ENCODE measurements at regions not wholly inside any gene's neighbourhood (a gene's known extent, or its start where the extent isn't known, plus 50 kb on each side); places are given as distances from the start of the nearest gene placed in this dataset.

- no peak for DNase-seq
Observed at GRCh38 chr11:32318071-32319055, 117.0 kb downstream of the WT1 start.

- no peak for DNase-seq
Observed at GRCh38 chr11:32323814-32324130, 111.6 kb downstream of the WT1 start.

GRCh38 chr11:32325187-32325586, 110.2 kb downstream of the WT1 start:
- DNase-seq: no peak

- DNase-seq: no peak
Observed at GRCh38 chr11:32325725-32326124, 109.6 kb downstream of the WT1 start.

GRCh38 chr11:32326522-32326921, 108.8 kb downstream of the WT1 start:
- DNase-seq: no peak

GRCh38 chr11:32328392-32328791, 106.9 kb downstream of the WT1 start:
- no peak for DNase-seq

- DNase-seq: no peak
Observed at GRCh38 chr11:32331098-32331497, 104.2 kb downstream of the WT1 start.

- no peak for DNase-seq
Observed at GRCh38 chr11:32331792-32332191, 103.5 kb downstream of the WT1 start.

- no peak for DNase-seq
Observed at GRCh38 chr11:32332990-32333319, 102.4 kb downstream of the WT1 start.

- DNase-seq: peak; percentile 45 to 57
Observed at GRCh38 chr11:32333320-32333991, 101.9 kb downstream of the WT1 start.

GRCh38 chr11:32334822-32335221, 100.5 kb downstream of the WT1 start:
- DNase-seq: peak; percentile 7 to 24
